KMS-11 (cell line): ENCODE measurements at regions not wholly inside any gene's neighbourhood (a gene's known extent, or its start where the extent isn't known, plus 50 kb on each side); places are given as distances from the start of the nearest gene placed in this dataset.

Experiments
- H2AFZ ChIP-seq: fragments of 200-600 bp; sonication (generic); 2 replicates; pipeline ENCODE4 v1.6.1; 2016; ENCODE audit warnings: antibody characterized with exemption, mixed run types, low read depth
- H3K27ac ChIP-seq: fragments of 200-600 bp; sonication (generic); 2 replicates; pipeline ENCODE4 v1.6.1; 2016; ENCODE audit warnings: mild to moderate bottlenecking, mixed run types
- H3K27me3 ChIP-seq: fragments of 200-600 bp; sonication (generic); 2 replicates; pipeline ENCODE4 v1.6.1; 2017; ENCODE audit warnings: mild to moderate bottlenecking, low read depth, mixed run types, moderate library complexity; ENCODE audit not compliant: insufficient read depth
- H3K36me3 ChIP-seq: fragments of 200-600 bp; sonication (generic); 2 replicates; pipeline ENCODE4 v1.6.1; 2017; ENCODE audit warnings: mild to moderate bottlenecking, mixed run types; ENCODE audit not compliant: insufficient read depth
- H3K4me1 ChIP-seq: fragments of 200-600 bp; sonication (generic); 2 replicates; pipeline ENCODE4 v1.6.1; 2016; ENCODE audit warnings: mild to moderate bottlenecking, low read depth, mixed run types; ENCODE audit not compliant: poor library complexity, severe bottlenecking
- H3K4me2 ChIP-seq: fragments of 200-600 bp; sonication (generic); 2 replicates; pipeline ENCODE4 v1.7.0; 2016; ENCODE audit warnings: mild to moderate bottlenecking, mixed run types
- H3K4me3 ChIP-seq: fragments of 200-600 bp; sonication (generic); IDR thresholded peaks from 2 replicates; pipeline ENCODE4 v1.6.1; 2017; ENCODE audit warnings: low read depth, low read length, mixed read lengths; ENCODE audit not compliant: insufficient read depth
- H3K79me2 ChIP-seq: fragments of 200-600 bp; sonication (generic); 2 replicates; pipeline ENCODE4 v1.6.1; 2016; ENCODE audit warnings: low read depth, mixed run types; ENCODE audit not compliant: insufficient read depth
- H3K9ac ChIP-seq: fragments of 200-600 bp; sonication (generic); 2 replicates; pipeline ENCODE4 v1.6.1; 2016; ENCODE audit warnings: mild to moderate bottlenecking, mixed run types
- H4K20me1 ChIP-seq: fragments of 200-600 bp; sonication (generic); 2 replicates; pipeline ENCODE4 v1.6.1; 2016; ENCODE audit warnings: mild to moderate bottlenecking, mixed run types; ENCODE audit not compliant: insufficient read depth
- CTCF ChIP-seq: fragments of 200-600 bp; sonication (generic); conservative IDR thresholded peaks from 2 replicates; pipeline ENCODE4 v1.6.1; 2017; ENCODE audit warnings: low read depth, mild to moderate bottlenecking, antibody characterized with exemption, low read length, moderate library complexity, mixed read lengths

GRCh38 chr1:57894315-57894714, 470.5 kb upstream of the DAB1 start:
- no peak for TF ChIP-seq CTCF
- no peak overlapping the region for H2AFZ ChIP-seq
- H3K36me3 ChIP-seq = no peaks in the 10 kb centered on the region
- H3K79me2 ChIP-seq = no peaks in the 10 kb centered on the region
- no peaks in the 10 kb centered on the region for H3K4me1 ChIP-seq
- no peak overlapping the region for H3K9ac ChIP-seq
- no peak overlapping the region for H3K27ac ChIP-seq
- no peaks in the 10 kb centered on the region for H4K20me1 ChIP-seq
- H3K27me3 ChIP-seq = no peaks in the 10 kb centered on the region
- no peak overlapping the region for H3K4me2 ChIP-seq
- H3K4me3 ChIP-seq = no peak overlapping the region

- Histone ChIP-seq H2AFZ (no peak overlapping the region), H3K9ac (no peak overlapping the region), H3K4me1 (no peaks in the 10 kb centered on the region), H3K4me2 (no peak overlapping the region), H3K27me3 (no peaks in the 10 kb centered on the region), H3K79me2 (no peaks in the 10 kb centered on the region), H3K4me3 (no peak overlapping the region), H3K36me3 (no peaks in the 10 kb centered on the region), H3K27ac (no peak overlapping the region), H4K20me1 (no peaks in the 10 kb centered on the region)
- no peak for TF ChIP-seq CTCF
Measured at GRCh38 chr1:57889676-57890320, 465.9 kb upstream of the DAB1 start.

GRCh38 chr1:57887964-57888491, 464.2 kb upstream of the DAB1 start:
- no peak overlapping the region for H3K27ac ChIP-seq
- no peak overlapping the region for H3K9ac ChIP-seq
- H2AFZ ChIP-seq = no peak overlapping the region
- H3K4me3 ChIP-seq = no peak overlapping the region
- TF ChIP-seq CTCF = no peak
- no peaks in the 10 kb centered on the region for H3K27me3 ChIP-seq
- H3K4me1 ChIP-seq = no peaks in the 10 kb centered on the region
- H3K79me2 ChIP-seq = no peaks in the 10 kb centered on the region
- no peaks in the 10 kb centered on the region for H3K36me3 ChIP-seq
- H4K20me1 ChIP-seq = no peaks in the 10 kb centered on the region
- H3K4me2 ChIP-seq = no peak overlapping the region

GRCh38 chr1:57886376-57886775, 462.5 kb upstream of the DAB1 start:
- H2AFZ ChIP-seq = no peak overlapping the region
- TF ChIP-seq CTCF = no peak
- H4K20me1 ChIP-seq = no peaks in the 10 kb centered on the region
- H3K4me3 ChIP-seq = no peak overlapping the region
- H3K9ac ChIP-seq = no peak overlapping the region
- H3K79me2 ChIP-seq = no peaks in the 10 kb centered on the region
- H3K4me2 ChIP-seq = no peak overlapping the region
- H3K4me1 ChIP-seq = no peaks in the 10 kb centered on the region
- H3K27me3 ChIP-seq = no peaks in the 10 kb centered on the region
- H3K27ac ChIP-seq = no peak overlapping the region
- no peaks in the 10 kb centered on the region for H3K36me3 ChIP-seq
